ENCODE measurements at regions not wholly inside any gene's neighbourhood (a gene's known extent, or its start where the extent isn't known, plus 50 kb on each side); places are given as distances from the start of the nearest gene placed in this dataset.

DNA sequence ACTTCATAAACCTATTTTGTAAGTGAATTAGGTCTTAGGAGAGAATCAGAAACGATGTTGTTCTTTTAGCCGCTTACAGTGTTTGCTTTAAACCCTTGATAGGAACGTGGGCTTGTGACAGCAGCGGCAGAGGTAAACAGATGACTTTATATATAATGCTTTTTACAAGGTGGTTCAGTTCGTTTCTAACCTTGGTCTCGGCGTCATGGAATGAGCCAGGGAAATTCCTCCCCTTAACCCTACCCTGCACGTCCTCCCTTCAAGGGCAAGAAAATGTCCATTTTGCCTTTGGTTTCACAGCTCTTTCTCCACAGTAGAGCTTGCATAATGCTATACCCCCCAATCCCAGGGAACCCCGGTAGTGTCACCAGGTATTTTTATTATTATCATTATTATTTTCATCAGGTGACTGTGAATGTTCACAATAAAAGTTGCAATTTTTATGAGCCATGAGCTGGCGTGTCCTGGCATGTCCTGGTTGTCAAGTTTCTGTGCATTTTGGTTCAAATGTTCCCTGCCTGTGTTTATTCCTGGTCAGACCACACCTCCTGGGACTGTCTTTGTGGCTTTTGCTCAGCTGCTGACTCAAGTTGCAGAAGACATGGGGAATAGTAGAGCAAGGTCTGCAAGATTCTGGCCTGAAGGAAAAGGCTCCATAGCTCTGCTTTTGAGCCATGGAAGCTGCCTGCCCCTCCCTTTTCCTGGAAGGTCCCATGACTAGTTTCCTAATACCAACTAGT lies 112.8 kb upstream of the BMP2 start:
- TF ChIP-seq, protein P1, sequence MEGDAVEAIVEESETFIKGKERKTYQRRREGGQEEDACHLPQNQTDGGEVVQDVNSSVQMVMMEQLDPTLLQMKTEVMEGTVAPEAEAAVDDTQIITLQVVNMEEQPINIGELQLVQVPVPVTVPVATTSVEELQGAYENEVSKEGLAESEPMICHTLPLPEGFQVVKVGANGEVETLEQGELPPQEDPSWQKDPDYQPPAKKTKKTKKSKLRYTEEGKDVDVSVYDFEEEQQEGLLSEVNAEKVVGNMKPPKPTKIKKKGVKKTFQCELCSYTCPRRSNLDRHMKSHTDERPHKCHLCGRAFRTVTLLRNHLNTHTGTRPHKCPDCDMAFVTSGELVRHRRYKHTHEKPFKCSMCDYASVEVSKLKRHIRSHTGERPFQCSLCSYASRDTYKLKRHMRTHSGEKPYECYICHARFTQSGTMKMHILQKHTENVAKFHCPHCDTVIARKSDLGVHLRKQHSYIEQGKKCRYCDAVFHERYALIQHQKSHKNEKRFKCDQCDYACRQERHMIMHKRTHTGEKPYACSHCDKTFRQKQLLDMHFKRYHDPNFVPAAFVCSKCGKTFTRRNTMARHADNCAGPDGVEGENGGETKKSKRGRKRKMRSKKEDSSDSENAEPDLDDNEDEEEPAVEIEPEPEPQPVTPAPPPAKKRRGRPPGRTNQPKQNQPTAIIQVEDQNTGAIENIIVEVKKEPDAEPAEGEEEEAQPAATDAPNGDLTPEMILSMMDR (IDR thresholded peaks at IDR 0.05; ENCODE audit: low read depth, low read length), result no peak
- no peak for DNase-seq (ENCODE audit: low read depth, low spot score)
- no peaks in the 10 kb centered on the region for H3K9me3 ChIP-seq (ENCODE audit: control insufficient read depth, insufficient read depth, low read length)
- H3K27ac ChIP-seq (ENCODE audit: low read depth, low read length), result no peak overlapping the region
- CTCF ChIA-PET, result no interaction called here
- H3K4me3 ChIP-seq (ENCODE audit: low read depth, low read length), result no peak overlapping the region
- no peaks in the 10 kb centered on the region for H3K27me3 ChIP-seq (ENCODE audit: control insufficient read depth, insufficient read depth, low read length)
- POLR2A ChIA-PET, result no interaction called here

DNA sequence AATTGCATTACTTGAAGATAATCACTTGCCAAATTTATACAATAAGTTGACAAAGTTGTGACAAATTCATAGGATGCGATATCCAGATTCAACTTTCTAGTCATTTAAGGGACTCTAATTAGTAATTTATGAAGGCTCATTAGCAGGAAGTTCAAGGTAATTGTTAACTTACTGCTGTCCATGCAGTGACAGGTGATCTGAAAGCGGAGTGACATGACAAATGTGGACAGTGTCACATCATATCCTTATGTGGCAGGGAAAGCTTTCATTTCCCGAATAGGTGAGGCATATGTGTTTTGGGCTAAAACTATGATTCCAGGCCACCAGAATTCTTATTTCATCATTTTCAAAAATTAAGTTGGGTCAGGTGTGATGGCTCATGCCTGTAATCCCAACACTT lies 115.9 kb upstream of the BMP2 start:
- POLR2A ChIA-PET, result no interaction called here
- H3K4me3 ChIP-seq (ENCODE audit: low read depth, low read length), result no peak overlapping the region
- H3K9me3 ChIP-seq (ENCODE audit: control insufficient read depth, insufficient read depth, low read length), result no peaks in the 10 kb centered on the region
- CTCF ChIA-PET, result no interaction called here
- TF ChIP-seq, protein P1 (IDR thresholded peaks at IDR 0.05; ENCODE audit: low read depth, low read length), result no peak
- no peak for DNase-seq (ENCODE audit: low read depth, low spot score)
- H3K27me3 ChIP-seq (ENCODE audit: control insufficient read depth, insufficient read depth, low read length), result no peaks in the 10 kb centered on the region
- H3K27ac ChIP-seq (ENCODE audit: low read depth, low read length), result no peak overlapping the region

DNA sequence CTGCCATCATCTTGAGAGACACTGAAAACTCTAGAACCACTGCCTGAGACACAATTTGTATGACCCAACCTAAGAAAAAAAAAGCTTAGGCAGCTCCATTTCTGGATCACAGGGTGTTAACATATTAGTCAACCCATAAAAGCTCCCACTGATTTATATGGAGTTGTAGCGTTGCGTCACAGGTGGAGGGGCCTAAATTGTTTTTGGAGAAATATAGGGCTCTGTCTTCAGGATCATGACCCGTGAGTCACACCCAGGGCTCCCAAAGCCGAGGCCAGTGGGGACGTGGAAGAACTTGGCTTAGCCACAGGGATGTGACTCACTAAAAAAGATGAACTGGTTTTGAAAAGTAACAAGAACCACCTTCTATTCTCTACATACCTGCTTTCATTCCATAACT lies 116.5 kb upstream of the BMP2 start:
- no peaks in the 10 kb centered on the region for H3K9me3 ChIP-seq (ENCODE audit: control insufficient read depth, insufficient read depth, low read length)
- ChIA-PET POLR2A (no interaction called here), CTCF (no interaction called here)
- H3K4me3 ChIP-seq (ENCODE audit: low read depth, low read length), result no peak overlapping the region
- DNase-seq (ENCODE audit: low read depth, low spot score), result no peak
- no peaks in the 10 kb centered on the region for H3K27me3 ChIP-seq (ENCODE audit: control insufficient read depth, insufficient read depth, low read length)
- no peak overlapping the region for H3K27ac ChIP-seq (ENCODE audit: low read depth, low read length)
- TF ChIP-seq, protein P1 (IDR thresholded peaks at IDR 0.05; ENCODE audit: low read depth, low read length), result no peak

DNA sequence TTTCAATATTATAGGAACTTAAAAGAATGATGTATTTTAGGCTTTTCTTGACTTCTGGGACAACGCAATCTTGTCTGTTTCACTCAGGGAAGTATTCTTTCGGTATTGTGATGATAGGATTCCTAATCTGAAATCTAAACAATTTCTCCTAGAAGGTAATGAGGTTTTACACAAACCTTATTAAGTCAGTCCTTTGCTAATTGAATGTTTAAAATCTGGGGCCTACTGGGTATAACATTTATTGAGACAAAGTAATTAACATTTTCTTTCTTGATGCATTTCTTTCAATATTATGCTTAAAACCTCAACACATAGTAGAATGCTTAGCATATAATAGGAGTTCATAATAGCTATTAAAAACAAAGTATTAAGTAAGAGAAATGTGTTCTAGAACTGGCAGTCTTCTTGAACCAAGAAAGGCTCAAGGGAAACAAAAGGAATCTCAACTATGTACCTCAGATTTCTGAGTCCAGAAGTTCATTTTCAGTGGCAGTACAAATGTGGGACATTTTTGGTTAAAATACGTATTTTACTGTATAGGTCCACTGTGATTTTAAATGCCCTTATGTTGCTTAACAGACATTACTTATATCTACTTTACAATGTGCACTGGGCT lies 121.4 kb upstream of the BMP2 start:
- DNase-seq (ENCODE audit: low read depth, low spot score), result no peak
- POLR2A ChIA-PET, result no interaction called here
- Histone ChIP-seq H3K27ac (ENCODE audit: low read depth, low read length) (no peak overlapping the region), H3K4me3 (ENCODE audit: low read depth, low read length) (no peak overlapping the region), H3K9me3 (ENCODE audit: control insufficient read depth, insufficient read depth, low read length) (no peaks in the 10 kb centered on the region), H3K27me3 (ENCODE audit: control insufficient read depth, insufficient read depth, low read length) (no peaks in the 10 kb centered on the region)
- TF ChIP-seq, protein P1 (IDR thresholded peaks at IDR 0.05; ENCODE audit: low read depth, low read length), result no peak
- CTCF ChIA-PET, result no interaction called here

GRCh38 chr20:6644813-6645628 lies 122.5 kb upstream of the BMP2 start:
- no peak for DNase-seq (ENCODE audit: low read depth, low spot score)
- CTCF ChIA-PET, result no interaction called here
- POLR2A ChIA-PET, result no interaction called here
- TF ChIP-seq, protein P1 (IDR thresholded peaks at IDR 0.05; ENCODE audit: low read depth, low read length), result no peak
- Histone ChIP-seq H3K4me3 (ENCODE audit: low read depth, low read length) (no peak overlapping the region), H3K9me3 (ENCODE audit: control insufficient read depth, insufficient read depth, low read length) (no peaks in the 10 kb centered on the region), H3K27ac (ENCODE audit: low read depth, low read length) (no peak overlapping the region), H3K27me3 (ENCODE audit: control insufficient read depth, insufficient read depth, low read length) (no peaks in the 10 kb centered on the region)

Measured in AG04450 (cell line).